ENCODE measurements at regions not wholly inside any gene's neighbourhood (a gene's known extent, or its start where the extent isn't known, plus 50 kb on each side); places are given as distances from the start of the nearest gene placed in this dataset.

DNA sequence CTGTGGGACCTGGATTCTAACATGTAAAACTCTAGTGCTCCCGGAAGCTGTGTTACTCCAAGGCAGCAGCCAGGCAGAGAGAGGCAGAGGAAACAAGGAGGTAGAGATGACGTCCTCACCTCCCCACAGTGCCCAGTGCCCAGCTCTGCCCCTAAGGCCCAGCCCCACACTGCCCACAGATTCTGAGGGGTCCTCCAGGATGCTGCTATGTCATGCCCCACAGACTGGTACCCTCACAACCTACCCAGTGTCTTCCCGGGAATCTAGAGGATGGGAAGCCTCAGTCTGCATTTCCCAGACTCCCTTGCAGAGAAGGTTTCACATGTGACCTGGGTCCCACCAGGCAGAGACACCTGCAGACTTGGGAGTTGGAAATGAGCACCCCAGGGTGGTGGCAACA lies 75.9 kb upstream of the PCSK6 start:
- H3F3A ChIP-seq (replicated peaks; ENCODE audit: low read depth): no peaks in the 10 kb centered on the region
- no peaks in the 10 kb centered on the region for H3K4me1 ChIP-seq (ENCODE audit: insufficient read depth)
- H3K36me3 ChIP-seq (ENCODE audit: insufficient read depth): no peaks in the 10 kb centered on the region
- 0 out of 2 replicates have a peak, but pooled peaks cover 5% of the 10 kb centered on the region for H3K9me2 ChIP-seq (ENCODE audit: insufficient read depth)
- ATAC-seq (no peak), DNase-seq (ENCODE audit: low spot score) (no peak)
- Mint-ChIP-seq H3K27ac (no peak overlapping the region), H3K27me3 (ENCODE audit: insufficient read depth, low read depth, poor library complexity) (peaks cover 2% of the 10 kb centered on the region), H3K4me3 (no peak overlapping the region), H3K4me1 (no peaks in the 10 kb centered on the region), H3K36me3 (ENCODE audit: low read depth) (no peaks in the 10 kb centered on the region), H3K9me3 (peaks cover 3% of the 10 kb centered on the region; the same call in 1 of the 3 replicates)
- no peaks in the 10 kb centered on the region for H3K27me3 ChIP-seq (ENCODE audit: insufficient read depth)
- H3K79me2 ChIP-seq (replicated peaks; ENCODE audit: insufficient read depth): no peaks in the 10 kb centered on the region
- no peak overlapping the region for H2AFZ ChIP-seq
- TF ChIP-seq, protein P1, sequence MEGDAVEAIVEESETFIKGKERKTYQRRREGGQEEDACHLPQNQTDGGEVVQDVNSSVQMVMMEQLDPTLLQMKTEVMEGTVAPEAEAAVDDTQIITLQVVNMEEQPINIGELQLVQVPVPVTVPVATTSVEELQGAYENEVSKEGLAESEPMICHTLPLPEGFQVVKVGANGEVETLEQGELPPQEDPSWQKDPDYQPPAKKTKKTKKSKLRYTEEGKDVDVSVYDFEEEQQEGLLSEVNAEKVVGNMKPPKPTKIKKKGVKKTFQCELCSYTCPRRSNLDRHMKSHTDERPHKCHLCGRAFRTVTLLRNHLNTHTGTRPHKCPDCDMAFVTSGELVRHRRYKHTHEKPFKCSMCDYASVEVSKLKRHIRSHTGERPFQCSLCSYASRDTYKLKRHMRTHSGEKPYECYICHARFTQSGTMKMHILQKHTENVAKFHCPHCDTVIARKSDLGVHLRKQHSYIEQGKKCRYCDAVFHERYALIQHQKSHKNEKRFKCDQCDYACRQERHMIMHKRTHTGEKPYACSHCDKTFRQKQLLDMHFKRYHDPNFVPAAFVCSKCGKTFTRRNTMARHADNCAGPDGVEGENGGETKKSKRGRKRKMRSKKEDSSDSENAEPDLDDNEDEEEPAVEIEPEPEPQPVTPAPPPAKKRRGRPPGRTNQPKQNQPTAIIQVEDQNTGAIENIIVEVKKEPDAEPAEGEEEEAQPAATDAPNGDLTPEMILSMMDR (conservative IDR thresholded peaks at IDR 0.05; ENCODE audit: low read depth in 2 of 2): no peak
- TF ChIP-seq, protein P2, sequence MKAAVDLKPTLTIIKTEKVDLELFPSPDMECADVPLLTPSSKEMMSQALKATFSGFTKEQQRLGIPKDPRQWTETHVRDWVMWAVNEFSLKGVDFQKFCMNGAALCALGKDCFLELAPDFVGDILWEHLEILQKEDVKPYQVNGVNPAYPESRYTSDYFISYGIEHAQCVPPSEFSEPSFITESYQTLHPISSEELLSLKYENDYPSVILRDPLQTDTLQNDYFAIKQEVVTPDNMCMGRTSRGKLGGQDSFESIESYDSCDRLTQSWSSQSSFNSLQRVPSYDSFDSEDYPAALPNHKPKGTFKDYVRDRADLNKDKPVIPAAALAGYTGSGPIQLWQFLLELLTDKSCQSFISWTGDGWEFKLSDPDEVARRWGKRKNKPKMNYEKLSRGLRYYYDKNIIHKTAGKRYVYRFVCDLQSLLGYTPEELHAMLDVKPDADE (IDR thresholded peaks at IDR 0.05): no peak
- no peak for TF ChIP-seq STAT1 (IDR thresholded peaks at IDR 0.05; ENCODE audit: unreplicated experiment)
- no peak for TF ChIP-seq JUNB (IDR thresholded peaks at IDR 0.05; ENCODE audit: unreplicated experiment)
- no peak for TF ChIP-seq POLR2AphosphoS5 (IDR thresholded peaks at IDR 0.05; ENCODE audit: low read depth)
- TF ChIP-seq, protein P3, sequence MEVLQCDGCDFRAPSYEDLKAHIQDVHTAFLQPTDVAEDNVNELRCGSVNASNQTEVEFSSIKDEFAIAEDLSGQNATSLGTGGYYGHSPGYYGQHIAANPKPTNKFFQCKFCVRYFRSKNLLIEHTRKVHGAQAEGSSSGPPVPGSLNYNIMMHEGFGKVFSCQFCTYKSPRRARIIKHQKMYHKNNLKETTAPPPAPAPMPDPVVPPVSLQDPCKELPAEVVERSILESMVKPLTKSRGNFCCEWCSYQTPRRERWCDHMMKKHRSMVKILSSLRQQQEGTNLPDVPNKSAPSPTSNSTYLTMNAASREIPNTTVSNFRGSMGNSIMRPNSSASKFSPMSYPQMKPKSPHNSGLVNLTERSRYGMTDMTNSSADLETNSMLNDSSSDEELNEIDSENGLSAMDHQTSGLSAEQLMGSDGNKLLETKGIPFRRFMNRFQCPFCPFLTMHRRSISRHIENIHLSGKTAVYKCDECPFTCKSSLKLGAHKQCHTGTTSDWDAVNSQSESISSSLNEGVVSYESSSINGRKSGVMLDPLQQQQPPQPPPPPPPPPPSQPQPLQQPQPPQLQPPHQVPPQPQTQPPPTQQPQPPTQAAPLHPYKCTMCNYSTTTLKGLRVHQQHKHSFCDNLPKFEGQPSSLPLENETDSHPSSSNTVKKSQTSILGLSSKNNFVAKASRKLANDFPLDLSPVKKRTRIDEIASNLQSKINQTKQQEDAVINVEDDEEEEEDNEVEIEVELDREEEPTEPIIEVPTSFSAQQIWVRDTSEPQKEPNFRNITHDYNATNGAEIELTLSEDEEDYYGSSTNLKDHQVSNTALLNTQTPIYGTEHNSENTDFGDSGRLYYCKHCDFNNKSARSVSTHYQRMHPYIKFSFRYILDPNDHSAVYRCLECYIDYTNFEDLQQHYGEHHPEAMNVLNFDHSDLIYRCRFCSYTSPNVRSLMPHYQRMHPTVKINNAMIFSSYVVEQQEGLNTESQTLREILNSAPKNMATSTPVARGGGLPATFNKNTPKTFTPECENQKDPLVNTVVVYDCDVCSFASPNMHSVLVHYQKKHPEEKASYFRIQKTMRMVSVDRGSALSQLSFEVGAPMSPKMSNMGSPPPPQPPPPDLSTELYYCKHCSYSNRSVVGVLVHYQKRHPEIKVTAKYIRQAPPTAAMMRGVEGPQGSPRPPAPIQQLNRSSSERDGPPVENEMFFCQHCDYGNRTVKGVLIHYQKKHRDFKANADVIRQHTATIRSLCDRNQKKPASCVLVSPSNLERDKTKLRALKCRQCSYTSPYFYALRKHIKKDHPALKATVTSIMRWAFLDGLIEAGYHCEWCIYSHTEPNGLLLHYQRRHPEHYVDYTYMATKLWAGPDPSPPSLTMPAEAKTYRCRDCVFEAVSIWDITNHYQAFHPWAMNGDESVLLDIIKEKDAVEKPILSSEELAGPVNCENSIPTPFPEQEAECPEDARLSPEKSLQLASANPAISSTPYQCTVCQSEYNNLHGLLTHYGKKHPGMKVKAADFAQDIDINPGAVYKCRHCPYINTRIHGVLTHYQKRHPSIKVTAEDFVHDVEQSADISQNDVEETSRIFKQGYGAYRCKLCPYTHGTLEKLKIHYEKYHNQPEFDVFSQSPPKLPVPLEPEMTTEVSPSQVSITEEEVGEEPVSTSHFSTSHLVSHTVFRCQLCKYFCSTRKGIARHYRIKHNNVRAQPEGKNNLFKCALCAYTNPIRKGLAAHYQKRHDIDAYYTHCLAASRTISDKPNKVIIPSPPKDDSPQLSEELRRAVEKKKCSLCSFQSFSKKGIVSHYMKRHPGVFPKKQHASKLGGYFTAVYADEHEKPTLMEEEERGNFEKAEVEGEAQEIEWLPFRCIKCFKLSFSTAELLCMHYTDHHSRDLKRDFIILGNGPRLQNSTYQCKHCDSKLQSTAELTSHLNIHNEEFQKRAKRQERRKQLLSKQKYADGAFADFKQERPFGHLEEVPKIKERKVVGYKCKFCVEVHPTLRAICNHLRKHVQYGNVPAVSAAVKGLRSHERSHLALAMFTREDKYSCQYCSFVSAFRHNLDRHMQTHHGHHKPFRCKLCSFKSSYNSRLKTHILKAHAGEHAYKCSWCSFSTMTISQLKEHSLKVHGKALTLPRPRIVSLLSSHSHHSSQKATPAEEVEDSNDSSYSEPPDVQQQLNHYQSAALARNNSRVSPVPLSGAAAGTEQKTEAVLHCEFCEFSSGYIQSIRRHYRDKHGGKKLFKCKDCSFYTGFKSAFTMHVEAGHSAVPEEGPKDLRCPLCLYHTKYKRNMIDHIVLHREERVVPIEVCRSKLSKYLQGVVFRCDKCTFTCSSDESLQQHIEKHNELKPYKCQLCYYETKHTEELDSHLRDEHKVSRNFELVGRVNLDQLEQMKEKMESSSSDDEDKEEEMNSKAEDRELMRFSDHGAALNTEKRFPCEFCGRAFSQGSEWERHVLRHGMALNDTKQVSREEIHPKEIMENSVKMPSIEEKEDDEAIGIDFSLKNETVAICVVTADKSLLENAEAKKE (CRISPR knock-in tag; IDR thresholded peaks at IDR 0.05): no peak
- no peak for TF ChIP-seq NANOG (IDR thresholded peaks at IDR 0.05; ENCODE audit: borderline replicate concordance)
- TF ChIP-seq, protein P4, sequence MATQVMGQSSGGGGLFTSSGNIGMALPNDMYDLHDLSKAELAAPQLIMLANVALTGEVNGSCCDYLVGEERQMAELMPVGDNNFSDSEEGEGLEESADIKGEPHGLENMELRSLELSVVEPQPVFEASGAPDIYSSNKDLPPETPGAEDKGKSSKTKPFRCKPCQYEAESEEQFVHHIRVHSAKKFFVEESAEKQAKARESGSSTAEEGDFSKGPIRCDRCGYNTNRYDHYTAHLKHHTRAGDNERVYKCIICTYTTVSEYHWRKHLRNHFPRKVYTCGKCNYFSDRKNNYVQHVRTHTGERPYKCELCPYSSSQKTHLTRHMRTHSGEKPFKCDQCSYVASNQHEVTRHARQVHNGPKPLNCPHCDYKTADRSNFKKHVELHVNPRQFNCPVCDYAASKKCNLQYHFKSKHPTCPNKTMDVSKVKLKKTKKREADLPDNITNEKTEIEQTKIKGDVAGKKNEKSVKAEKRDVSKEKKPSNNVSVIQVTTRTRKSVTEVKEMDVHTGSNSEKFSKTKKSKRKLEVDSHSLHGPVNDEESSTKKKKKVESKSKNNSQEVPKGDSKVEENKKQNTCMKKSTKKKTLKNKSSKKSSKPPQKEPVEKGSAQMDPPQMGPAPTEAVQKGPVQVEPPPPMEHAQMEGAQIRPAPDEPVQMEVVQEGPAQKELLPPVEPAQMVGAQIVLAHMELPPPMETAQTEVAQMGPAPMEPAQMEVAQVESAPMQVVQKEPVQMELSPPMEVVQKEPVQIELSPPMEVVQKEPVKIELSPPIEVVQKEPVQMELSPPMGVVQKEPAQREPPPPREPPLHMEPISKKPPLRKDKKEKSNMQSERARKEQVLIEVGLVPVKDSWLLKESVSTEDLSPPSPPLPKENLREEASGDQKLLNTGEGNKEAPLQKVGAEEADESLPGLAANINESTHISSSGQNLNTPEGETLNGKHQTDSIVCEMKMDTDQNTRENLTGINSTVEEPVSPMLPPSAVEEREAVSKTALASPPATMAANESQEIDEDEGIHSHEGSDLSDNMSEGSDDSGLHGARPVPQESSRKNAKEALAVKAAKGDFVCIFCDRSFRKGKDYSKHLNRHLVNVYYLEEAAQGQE (IDR thresholded peaks at IDR 0.05; ENCODE audit: unreplicated experiment): no peak
- no peak for TF ChIP-seq ZNF331 (CRISPR knock-in tag; IDR thresholded peaks at IDR 0.05; ENCODE audit: low read depth)
- TF ChIP-seq EZH2 (IDR thresholded peaks at IDR 0.05; ENCODE audit: low read depth, unreplicated experiment): no peak
- no peak for TF ChIP-seq ZNF114 (CRISPR knock-in tag; IDR thresholded peaks at IDR 0.05)
- TF ChIP-seq EZH2phosphoT487 (IDR thresholded peaks at IDR 0.05; ENCODE audit: unreplicated experiment): no peak
- no peak overlapping the region for H3K27ac ChIP-seq (ENCODE audit: low read depth)
- H3K4me3 ChIP-seq: no peak overlapping the region
- no peak overlapping the region for H3K4me2 ChIP-seq
- H4K20me1 ChIP-seq (replicated peaks; ENCODE audit: insufficient read depth): no peaks in the 10 kb centered on the region

All from GM23338 (cell line).